Left lung (tissue), 4 donors: ENCODE measurements at regions not wholly inside any gene's neighbourhood (a gene's known extent, or its start where the extent isn't known, plus 50 kb on each side); places are given as distances from the start of the nearest gene placed in this dataset.

Experiments used
- ATAC-seq: fragments of 200-7000 bp; cut with Tn5 transposase; one replicate; pipeline ENCODE4 v1.9.1; 2020; ENCODE audit warnings: moderate library complexity
- DNase-seq, 4 donors: peaks; one replicate each; pipeline ENCODE4 v3.0.0-alpha.2; 2013 to 2020
- H3K27ac ChIP-seq, 2 donors: fragments of 200-600 bp; sonication (generic) in 1 of 2; one replicate each; pipeline versions ENCODE4 v1.5.0 to v1.8.0; 2020 to 2021
- H3K27me3 ChIP-seq, 2 donors: fragments of 200-600 bp; sonication (generic) in 1 of 2; one replicate each; pipeline versions ENCODE4 v1.5.0 to v1.8.0; 2020 to 2021
- H3K36me3 ChIP-seq, 2 donors: fragments of 200-600 bp; sonication (generic) in 1 of 2; one replicate each; pipeline versions ENCODE4 v1.5.0 to v1.8.0; 2020 to 2021
- H3K4me1 ChIP-seq, 2 donors: fragments of 200-600 bp; one replicate each; pipeline ENCODE4 v1.8.0; 2021
- H3K4me3 ChIP-seq, 2 donors: fragments of 200-600 bp; sonication (generic) in 1 of 2; one replicate each; pipeline versions ENCODE4 v1.5.0 to v1.8.0; 2020 to 2021; ENCODE audit warnings: mild to moderate bottlenecking in 1 of 2
- H3K9me3 ChIP-seq, 2 donors: fragments of 200-600 bp; sonication (generic) in 1 of 2; one replicate each; pipeline versions ENCODE4 v1.5.0 to v1.8.0; 2020 to 2021
- intact Hi-C, 2 donors: fragments of 100-400 bp; cut with DNase I; formaldehyde crosslinking; loops; one replicate each; pipeline versions ENCODE4 v1.11.2 to v1.14.2; 2022
- TF ChIP-seq, protein P1 (sequence below), 2 donors: fragments of 200-600 bp; sonication (generic) in 1 of 2; IDR thresholded peaks; one replicate each; pipeline versions ENCODE4 v1.5.0 to v1.8.0; 2021; ENCODE audit warnings: antibody characterized with exemption in 2 of 2
- donor health status: DM: no; HTN: yes; CAD: no.
- donor health status: DM: no; HTN: no; CAD: no.

- Histone ChIP-seq H3K9me3 (no peaks in the 10 kb centered on the region), H3K27me3 (no peaks in the 10 kb centered on the region), H3K4me1 (peaks cover 0 to 36% of the 10 kb centered on the region in 2 donors), H3K36me3 (no peaks in the 10 kb centered on the region), H3K27ac (peak overlapping the region in 1 of 2 donors; percentile 92), H3K4me3 (no peak overlapping the region)
- intact Hi-C loops: no loop called here
- TF ChIP-seq, protein P1, sequence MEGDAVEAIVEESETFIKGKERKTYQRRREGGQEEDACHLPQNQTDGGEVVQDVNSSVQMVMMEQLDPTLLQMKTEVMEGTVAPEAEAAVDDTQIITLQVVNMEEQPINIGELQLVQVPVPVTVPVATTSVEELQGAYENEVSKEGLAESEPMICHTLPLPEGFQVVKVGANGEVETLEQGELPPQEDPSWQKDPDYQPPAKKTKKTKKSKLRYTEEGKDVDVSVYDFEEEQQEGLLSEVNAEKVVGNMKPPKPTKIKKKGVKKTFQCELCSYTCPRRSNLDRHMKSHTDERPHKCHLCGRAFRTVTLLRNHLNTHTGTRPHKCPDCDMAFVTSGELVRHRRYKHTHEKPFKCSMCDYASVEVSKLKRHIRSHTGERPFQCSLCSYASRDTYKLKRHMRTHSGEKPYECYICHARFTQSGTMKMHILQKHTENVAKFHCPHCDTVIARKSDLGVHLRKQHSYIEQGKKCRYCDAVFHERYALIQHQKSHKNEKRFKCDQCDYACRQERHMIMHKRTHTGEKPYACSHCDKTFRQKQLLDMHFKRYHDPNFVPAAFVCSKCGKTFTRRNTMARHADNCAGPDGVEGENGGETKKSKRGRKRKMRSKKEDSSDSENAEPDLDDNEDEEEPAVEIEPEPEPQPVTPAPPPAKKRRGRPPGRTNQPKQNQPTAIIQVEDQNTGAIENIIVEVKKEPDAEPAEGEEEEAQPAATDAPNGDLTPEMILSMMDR (IDR thresholded peaks at IDR 0.05): no peak
- DNase-seq: peak in 2 of 4 donors; percentile 34 to 72
- ATAC-seq: no peak
Measured at GRCh38 chr2:239464166-239465016, 63.6 kb upstream of the HDAC4 start.

- ATAC-seq: peak; percentile 29
- TF ChIP-seq, protein P1 (IDR thresholded peaks at IDR 0.05): no peak
- peak in 2 of 4 donors; percentile 31 to 65 for DNase-seq
Measured at GRCh38 chr2:239463541-239464165, 62.8 kb upstream of the HDAC4 start.

GRCh38 chr2:239462671-239463506, 62.1 kb upstream of the HDAC4 start:
- H3K36me3 ChIP-seq: no peaks in the 10 kb centered on the region
- H3K27ac ChIP-seq: no peak overlapping the region
- H3K4me1 ChIP-seq: peaks cover 0 to 36% of the 10 kb centered on the region in 2 donors
- no peaks in the 10 kb centered on the region for H3K27me3 ChIP-seq
- intact Hi-C loops: no loop called here
- H3K4me3 ChIP-seq: no peak overlapping the region
- ATAC-seq: no peak
- TF ChIP-seq, protein P1 (IDR thresholded peaks at IDR 0.05): no peak
- peak in 1 of 4 donors; percentile 30 for DNase-seq
- no peaks in the 10 kb centered on the region for H3K9me3 ChIP-seq

More at GRCh38 chr2:239463541-239464165, 62.8 kb upstream of the HDAC4 start:
- intact Hi-C loops: no loop called here
- H3K4me1 ChIP-seq: peaks cover 0 to 36% of the 10 kb centered on the region in 2 donors
- no peaks in the 10 kb centered on the region for H3K9me3 ChIP-seq
- H3K4me3 ChIP-seq: no peak overlapping the region
- no peak overlapping the region for H3K27ac ChIP-seq
- no peaks in the 10 kb centered on the region for H3K36me3 ChIP-seq
- no peaks in the 10 kb centered on the region for H3K27me3 ChIP-seq

DNA sequence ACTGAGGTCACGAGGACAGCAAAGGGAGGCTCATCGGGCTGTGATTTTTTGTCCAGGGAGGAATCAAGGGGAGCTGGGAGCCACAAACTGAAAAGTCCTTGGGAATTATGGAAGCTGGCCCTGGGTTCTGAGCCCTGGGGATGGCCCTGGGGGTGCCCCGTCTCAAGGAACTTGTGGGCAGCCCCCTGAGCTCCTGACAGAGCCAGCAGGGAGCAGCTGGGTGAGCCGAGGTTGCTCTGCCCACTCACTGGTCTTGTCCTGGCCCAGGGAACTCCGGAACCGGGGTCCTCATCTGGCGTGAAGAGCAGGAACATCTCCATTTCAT, 61.3 kb upstream of the HDAC4 start:
- Histone ChIP-seq H3K27me3 (no peaks in the 10 kb centered on the region), H3K36me3 (no peaks in the 10 kb centered on the region), H3K9me3 (no peaks in the 10 kb centered on the region), H3K4me3 (no peak overlapping the region), H3K27ac (no peak overlapping the region), H3K4me1 (peaks cover 0 to 36% of the 10 kb centered on the region in 2 donors)
- ATAC-seq: no peak
- no peak for DNase-seq
- intact Hi-C loops: no loop called here
- TF ChIP-seq, protein P1 (IDR thresholded peaks at IDR 0.05): no peak
